BE2C (cell line): ENCODE measurements at regions not wholly inside any gene's neighbourhood (a gene's known extent, or its start where the extent isn't known, plus 50 kb on each side); places are given as distances from the start of the nearest gene placed in this dataset.

Experiments
- DNase-seq: peaks from one replicate; pipeline ENCODE4 v3.0.0-alpha.2; 2020
- H3K27me3 ChIP-seq: fragments of 250-450 bp; sonication (Bioruptor Pico); 2 replicates; pipeline ENCODE4 v1.5.1; 2020; ENCODE audit warnings: mild to moderate bottlenecking
- H3K36me3 ChIP-seq: fragments of 250-450 bp; sonication (Bioruptor Pico); 2 replicates; pipeline ENCODE4 v1.5.1; 2020; ENCODE audit warnings: mild to moderate bottlenecking
- H3K4me1 ChIP-seq: fragments of 250-450 bp; sonication (Bioruptor Pico); 2 replicates; pipeline ENCODE4 v1.5.1; 2020
- H3K4me3 ChIP-seq: 2 replicates; pipeline ENCODE4 v1.5.1; 2011; ENCODE audit warnings: low read depth, low read length
- H3K9me3 ChIP-seq: fragments of 250-450 bp; sonication (Bioruptor Pico); 2 replicates; pipeline ENCODE4 v1.5.1; 2020
- CTCF ChIP-seq: IDR thresholded peaks from 2 replicates; pipeline ENCODE4 v1.5.1; 2012; ENCODE audit warnings: mild to moderate bottlenecking, low read depth, low read length

- no peak for TF ChIP-seq CTCF
- Histone ChIP-seq H3K4me1 (no peaks in the 10 kb centered on the region), H3K9me3 (no peaks in the 10 kb centered on the region), H3K36me3 (no peaks in the 10 kb centered on the region), H3K27me3 (no peaks in the 10 kb centered on the region), H3K4me3 (no peak overlapping the region)
- no peak for DNase-seq
Observed at GRCh38 chr6:17015551-17016381, 86.1 kb upstream of the STMND1 start.

GRCh38 chr6:17015144-17015543 lies 86.7 kb upstream of the STMND1 start:
- Histone ChIP-seq H3K4me3 (no peak overlapping the region), H3K27me3 (no peaks in the 10 kb centered on the region), H3K36me3 (no peaks in the 10 kb centered on the region), H3K9me3 (no peaks in the 10 kb centered on the region), H3K4me1 (no peaks in the 10 kb centered on the region)
- DNase-seq, result no peak
- no peak for TF ChIP-seq CTCF

- no peak for DNase-seq
- Histone ChIP-seq H3K27me3 (no peaks in the 10 kb centered on the region), H3K36me3 (no peaks in the 10 kb centered on the region), H3K9me3 (no peaks in the 10 kb centered on the region), H3K4me1 (no peaks in the 10 kb centered on the region), H3K4me3 (no peak overlapping the region)
- TF ChIP-seq CTCF, result no peak
Observed at GRCh38 chr6:17013701-17014100, 88.1 kb upstream of the STMND1 start.

- no peaks in the 10 kb centered on the region for H3K9me3 ChIP-seq
- no peaks in the 10 kb centered on the region for H3K36me3 ChIP-seq
- H3K4me3 ChIP-seq, result no peak overlapping the region
- no peaks in the 10 kb centered on the region for H3K27me3 ChIP-seq
- no peak for DNase-seq
- no peak for TF ChIP-seq CTCF
- no peaks in the 10 kb centered on the region for H3K4me1 ChIP-seq
Observed at GRCh38 chr6:17012421-17013225, 89.2 kb upstream of the STMND1 start.

- Histone ChIP-seq H3K4me3 (no peak overlapping the region), H3K27me3 (no peaks in the 10 kb centered on the region), H3K9me3 (no peaks in the 10 kb centered on the region), H3K4me1 (no peaks in the 10 kb centered on the region), H3K36me3 (no peaks in the 10 kb centered on the region)
- no peak for DNase-seq
- no peak for TF ChIP-seq CTCF
Observed at GRCh38 chr6:17011985-17012384, 89.9 kb upstream of the STMND1 start.

- no peaks in the 10 kb centered on the region for H3K9me3 ChIP-seq
- H3K4me3 ChIP-seq, result no peak overlapping the region
- H3K27me3 ChIP-seq, result no peaks in the 10 kb centered on the region
- no peaks in the 10 kb centered on the region for H3K4me1 ChIP-seq
- TF ChIP-seq CTCF, result no peak
- no peaks in the 10 kb centered on the region for H3K36me3 ChIP-seq
- DNase-seq, result no peak
Observed at GRCh38 chr6:17007749-17008148, 94.1 kb upstream of the STMND1 start.
